8988T (cell line): ENCODE measurements at regions not wholly inside any gene's neighbourhood (a gene's known extent, or its start where the extent isn't known, plus 50 kb on each side); places are given as distances from the start of the nearest gene placed in this dataset.
"Not testable (repeated sequence)": the region's sequence is repeated elsewhere in the genome, so short reads cannot be mapped to it uniquely, and the experiment has no call there.

Experiments used
- DNase-seq: peaks from one replicate; pipeline ENCODE4 v3.0.0; 2011

DNA sequence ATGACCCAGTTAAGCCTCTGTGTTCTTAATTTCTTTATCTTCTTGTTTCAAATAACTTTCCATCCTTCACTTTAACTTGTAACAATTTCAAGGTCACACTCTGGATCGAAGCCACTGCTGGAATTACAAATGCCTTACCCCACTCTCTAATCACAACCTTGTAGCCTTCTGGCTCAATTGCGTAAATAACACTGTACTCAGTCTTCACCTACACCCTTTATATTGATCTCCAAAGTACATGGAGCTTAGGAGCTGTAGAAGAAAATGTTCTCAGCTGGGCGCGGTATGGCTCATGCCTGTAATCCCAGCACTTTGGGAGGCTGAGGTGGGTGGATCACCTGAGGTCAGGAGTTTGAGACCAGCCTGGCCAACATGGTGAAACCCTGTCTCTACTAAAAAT is 164.3 kb upstream of the NPSR1 start:
- DNase-seq = no peak

DNA sequence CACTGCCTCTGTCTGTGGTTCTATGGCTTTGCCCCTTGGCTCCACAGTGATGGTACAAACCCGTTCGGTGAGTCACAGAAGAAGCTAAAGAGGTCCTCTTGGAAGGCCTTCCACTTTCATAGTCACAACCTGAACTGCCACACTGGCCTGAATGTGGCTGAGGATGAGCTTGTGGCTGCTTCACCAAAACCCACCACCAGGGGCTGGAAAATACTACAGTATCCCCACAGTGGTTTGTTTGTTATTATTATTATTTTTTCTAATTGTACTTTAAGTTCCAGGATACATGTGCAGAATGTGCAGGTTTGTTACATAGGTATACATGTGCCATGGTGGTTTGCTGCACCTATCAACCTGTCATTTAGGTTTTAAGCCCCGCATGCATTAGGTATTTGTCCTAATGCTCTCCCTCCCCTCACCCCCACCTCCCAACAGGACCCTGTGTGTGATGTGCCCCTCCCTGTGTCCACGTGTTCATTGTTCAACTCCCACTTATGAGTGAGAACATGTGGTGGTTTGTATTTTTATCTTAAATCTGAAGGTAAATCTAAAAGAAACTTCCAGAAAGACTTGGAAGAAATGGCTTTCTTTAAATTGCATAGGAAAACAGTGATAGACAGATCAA is 160.8 kb upstream of the NPSR1 start:
- no peak for DNase-seq

DNA sequence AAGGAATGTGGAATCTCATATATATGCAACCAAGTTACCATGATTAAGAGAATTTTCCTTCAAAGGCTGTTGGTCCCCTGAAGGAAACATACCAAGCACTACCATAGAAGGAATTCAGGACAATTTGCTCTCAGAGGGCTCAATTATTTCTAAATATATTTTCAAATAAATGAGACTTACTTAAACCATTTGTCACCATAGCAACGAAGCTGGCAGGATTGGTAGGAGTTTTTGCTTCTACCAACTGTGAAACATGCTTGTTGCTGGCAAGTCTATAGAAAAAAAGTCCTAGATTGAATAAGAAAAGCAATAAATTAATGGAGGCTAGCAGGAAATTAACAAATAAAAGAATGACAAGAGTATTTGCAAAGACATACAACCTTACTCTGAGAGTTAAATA is 156.9 kb upstream of the NPSR1 start:
- DNase-seq = no peak

DNA sequence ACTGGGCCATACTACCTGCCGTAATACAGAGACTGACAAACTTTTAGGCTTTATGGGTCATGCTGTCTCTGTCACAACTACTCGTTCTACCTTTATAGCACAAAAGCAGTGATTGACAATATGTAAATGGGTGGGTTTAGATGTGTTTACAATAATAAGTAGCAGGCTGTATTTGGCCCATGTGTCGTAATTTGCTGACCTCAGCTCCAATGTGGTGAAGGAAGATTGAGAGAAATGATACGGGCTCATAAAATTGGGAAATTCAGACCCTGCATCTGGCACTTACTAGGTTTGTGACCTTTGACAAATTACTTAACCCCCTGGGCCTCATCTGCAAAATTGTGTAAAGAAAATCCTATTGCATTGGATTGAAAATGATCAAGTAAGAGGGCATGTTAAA is 150.8 kb upstream of the NPSR1 start:
- no peak for DNase-seq

DNA sequence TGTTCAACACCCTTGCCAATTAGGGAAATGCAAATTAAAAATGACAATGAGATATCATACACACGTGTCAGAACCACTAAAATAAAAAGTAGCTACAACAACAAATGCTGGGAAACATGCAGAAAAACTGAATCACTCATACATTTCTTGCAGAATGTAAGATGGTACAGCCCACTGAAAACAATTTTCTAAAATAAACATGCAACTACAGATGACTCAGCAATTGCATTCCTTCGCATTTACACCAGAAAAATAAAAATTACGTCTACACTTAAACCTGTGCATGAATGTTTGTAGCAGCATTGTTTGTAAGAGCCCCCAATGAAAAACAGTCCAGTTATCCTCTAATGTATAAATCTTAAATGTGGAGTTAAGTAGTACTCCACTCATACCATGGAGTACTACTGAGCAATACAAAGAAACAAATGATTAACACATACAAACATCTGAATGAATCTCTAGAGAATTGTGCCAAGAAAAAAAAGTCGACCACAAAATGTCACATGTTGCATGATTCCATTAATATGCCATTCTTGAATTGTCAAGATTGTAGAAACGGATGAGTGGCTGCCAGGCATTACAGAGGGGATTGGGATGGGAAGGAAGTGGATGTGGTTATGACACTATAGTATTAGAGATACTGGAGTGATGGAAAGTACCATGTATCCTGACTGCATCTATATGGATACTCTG is 134.6 kb upstream of the NPSR1 start:
- no peak for DNase-seq

DNA sequence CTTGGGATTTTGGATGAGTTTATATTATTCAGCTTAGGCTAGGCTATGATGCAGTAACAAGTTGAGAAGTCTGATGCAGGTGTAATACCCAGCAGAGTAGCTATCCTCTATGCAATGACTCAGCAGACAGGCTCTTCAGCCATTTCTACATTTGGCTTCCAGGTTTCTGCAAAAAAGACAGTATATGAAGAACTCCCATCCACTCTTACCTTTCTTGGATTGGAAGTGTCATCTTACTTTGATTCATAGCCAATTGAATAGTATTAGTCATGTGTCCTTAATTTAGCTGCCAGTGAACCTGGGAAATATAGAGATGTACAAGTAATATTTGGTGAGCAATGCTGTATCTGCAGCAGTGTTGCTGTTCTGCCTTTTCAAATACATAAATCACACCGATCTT is 127.8 kb upstream of the NPSR1 start:
- no peak for DNase-seq

DNA sequence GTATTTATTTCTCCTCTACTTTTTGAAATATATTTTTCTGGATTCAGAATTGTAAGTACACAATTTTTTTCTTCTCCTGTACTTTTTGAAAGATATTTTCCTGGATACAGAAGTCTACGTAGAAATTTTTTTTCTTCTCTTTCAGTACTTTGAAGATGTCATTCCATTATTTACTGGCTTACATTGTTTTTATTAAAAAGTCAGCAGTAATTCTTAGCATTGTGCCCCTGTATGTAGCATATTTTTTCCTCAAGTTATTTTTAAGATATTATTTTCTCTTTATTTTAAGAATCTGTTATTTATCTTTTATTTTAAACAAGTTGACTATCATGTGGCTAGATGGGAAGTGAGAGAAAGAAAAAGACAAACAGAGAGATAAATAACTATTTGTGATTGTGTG is 119.0 kb upstream of the NPSR1 start:
- DNase-seq = no peak

DNA sequence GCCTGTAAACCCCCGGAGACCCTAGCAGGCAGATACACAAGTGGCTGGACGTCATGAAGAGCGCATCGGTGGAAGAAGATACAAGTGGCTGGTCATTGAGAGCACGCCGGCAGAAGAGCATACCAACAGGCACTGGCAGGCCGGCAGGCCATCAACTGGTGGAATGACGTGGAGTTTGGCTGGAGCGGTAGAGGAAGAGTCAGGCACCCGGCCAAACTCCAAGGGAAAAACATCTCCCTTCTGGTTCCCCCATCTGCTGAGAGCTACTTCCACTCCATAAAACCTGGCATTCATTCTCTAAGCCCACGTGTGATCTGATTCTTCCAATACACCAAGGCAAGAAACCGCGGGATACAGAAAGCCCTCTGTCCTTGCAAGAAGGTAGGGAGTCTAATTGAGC is 113.4 kb upstream of the NPSR1 start:
- no peak for DNase-seq

DNA sequence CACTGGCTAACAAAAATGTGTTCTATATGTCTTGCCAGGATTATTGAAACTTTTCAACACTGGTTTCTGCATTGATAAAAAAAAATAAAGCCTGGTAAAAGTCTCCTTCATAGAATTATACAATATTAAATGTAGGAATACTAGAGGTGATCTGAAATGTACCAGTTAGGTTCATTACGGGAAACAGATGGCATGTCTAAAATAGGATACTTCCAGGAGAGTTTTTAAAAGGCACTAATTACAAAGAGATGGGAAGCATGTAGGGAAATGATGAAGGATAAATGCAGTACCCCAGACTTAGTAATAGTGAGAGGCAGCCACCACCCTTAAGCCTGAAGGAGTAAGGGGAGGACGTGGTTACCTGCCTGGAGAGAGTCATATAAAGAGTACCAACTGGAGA is 107.0 kb upstream of the NPSR1 start:
- no peak for DNase-seq

DNA sequence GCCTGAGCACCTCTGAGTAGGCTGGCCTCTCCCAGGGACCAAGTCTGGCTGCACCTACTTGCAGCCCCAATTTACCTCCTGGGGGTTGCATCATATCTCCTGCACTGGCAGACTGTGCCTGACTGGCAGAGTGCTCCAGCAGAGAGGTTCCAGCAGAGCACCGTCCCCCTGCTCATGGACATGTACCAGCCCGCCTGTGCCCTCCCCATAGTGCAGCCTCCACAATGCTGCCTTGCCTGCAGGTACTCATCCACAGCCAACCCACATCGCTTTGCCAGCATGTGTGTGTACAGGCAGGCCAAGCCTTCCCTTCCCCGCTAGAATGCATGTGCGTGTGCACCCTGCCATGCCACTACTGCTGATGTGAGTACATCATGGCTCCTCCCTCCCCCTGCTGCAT is 105.5 kb upstream of the NPSR1 start:
- DNase-seq = no peak

DNA sequence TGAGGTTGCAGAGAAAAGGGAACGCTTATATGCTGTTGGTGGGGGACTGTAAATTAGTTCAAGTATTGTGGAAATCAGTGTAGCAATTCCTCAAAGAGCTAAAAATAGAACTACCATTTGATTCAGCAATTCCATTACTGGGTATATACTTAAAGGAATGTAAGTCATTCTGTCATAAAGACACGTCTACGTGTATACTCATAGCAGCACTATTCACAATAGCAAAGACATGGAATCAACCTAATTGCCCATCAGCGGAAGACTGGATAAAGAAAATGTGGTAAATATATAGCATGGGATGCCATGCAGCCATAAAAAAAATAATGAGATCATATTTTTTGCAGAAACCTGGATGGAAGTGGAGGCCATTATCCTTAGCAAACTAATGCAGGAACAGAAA is 100.0 kb upstream of the NPSR1 start:
- DNase-seq = no peak

DNA sequence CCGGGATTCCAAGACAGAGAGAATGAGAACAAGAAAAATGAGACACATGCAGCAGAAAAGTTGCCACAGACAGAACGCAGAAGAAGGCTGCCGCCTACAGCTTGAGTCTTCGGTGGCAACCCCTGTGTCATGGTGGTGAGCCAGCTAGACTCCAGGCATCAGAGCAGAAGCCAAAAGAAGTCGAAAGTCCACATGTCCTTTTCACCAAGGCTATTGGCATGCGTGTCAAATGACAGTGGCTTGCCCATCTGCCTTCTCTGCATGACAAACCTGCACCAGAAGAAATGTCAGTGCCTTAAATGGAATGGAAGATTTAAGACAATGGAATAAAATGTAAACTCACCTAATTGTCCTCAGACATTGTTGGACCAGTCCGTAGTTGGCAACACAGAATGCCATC is 93.9 kb upstream of the NPSR1 start:
- DNase-seq = no peak

DNA sequence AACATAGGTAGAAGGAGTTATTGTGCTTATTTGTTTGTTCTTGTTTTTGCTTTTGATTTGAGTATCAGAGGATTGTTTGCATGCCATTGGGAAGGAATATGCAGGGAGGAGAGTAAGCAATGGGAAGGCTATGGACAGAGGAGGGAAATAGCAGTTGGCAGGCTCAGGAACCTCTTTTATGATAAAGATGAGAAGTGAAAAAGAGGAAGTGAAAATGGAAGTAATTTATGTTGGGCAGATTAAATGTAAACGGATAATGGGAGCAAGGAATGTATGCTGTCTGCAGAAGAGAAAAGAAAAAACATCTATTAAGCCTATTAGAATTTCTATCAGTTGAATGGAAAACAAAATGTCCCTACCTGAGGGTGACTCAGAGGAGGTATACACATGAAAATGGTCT is 90.1 kb upstream of the NPSR1 start:
- DNase-seq = no peak

DNA sequence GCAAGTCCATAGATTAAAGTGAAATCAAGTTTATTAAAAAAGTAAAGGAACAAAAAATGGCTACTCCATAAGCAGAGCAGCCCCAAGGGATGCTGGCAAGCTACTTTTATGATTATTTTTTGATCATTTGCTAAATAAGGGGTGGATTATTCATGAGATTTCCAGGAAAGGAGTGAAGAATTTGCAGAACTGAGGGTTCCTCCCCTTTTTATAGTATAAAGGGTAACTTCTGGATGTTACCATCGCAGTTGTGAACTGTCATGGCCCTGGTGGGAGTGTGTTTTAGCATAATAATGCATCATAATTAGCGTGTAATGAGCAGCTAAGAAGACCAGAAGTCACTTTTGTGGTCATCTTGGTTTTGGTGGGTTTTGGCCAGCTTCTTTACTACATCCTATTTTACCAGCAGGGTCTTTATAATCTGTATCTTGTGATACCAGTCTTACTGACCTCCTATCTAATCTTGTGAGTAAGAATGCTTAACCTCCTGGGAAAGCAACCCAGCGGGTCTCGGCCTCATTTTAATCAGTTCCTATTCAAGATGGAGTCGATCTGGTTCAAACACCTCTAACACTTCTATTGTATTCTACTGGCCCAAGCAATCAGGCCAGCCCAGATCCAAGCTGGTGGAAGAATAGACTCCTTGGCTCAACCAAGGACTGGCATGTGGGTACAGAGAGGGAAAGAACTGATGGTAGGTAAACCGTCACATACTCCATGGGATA is 87.9 kb upstream of the NPSR1 start:
- DNase-seq = no peak

DNA sequence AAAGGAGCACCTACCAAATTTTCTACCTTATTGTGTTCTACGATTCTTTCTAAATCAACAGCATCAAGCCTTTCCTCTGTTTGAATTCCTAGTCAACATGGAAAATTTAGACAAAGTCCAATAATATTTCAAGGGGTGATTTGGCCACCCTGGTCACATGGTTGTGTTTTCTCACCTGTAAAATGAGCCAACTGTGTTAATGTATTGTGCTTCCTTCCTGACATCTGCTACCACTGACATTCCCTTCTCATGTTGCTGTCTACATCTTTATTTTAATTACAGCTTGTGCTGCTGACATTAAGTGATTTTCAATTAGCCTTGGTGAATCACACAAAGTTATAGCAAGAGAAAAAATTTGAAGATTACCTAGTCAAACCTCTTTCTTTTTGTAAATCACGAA is 83.0 kb upstream of the NPSR1 start:
- no peak for DNase-seq

DNA sequence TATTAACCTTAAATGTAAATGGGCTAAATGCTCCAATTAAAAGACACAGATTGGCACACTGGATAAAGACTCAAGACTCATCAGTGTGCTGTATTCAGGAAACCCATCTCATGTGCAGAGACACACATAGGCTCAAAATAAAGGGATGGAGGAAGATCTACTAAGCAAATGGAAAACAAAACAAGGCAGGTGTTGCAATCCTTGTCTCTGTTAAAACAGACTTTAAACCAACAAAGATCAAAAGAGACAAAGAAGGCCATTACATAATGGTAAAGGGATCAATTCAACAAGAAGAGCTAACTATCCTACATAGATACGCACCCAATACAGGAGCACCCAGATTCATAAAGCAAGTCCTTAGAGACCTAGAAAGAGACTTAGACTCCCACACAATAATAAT is 80.1 kb upstream of the NPSR1 start:
- not testable (repeated sequence) for DNase-seq

DNA sequence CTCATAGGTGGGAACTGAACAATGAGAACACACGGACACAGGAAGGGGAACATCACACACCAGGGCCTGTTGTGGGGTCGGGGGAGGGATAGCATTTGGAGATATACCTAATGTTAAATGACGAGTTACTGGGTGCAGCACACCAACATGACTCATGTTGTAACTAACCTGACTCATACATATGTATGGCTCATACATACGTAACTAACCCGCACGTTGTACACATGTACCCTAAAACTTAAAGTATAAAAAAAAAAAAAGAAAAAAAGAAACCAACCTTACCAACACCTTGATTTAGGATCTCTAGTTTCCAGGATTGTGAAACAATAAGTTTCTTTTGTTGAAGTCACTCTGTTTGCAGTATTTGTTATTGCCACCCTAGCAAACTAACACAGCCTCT is 76.3 kb upstream of the NPSR1 start:
- DNase-seq = not testable (repeated sequence)

DNA sequence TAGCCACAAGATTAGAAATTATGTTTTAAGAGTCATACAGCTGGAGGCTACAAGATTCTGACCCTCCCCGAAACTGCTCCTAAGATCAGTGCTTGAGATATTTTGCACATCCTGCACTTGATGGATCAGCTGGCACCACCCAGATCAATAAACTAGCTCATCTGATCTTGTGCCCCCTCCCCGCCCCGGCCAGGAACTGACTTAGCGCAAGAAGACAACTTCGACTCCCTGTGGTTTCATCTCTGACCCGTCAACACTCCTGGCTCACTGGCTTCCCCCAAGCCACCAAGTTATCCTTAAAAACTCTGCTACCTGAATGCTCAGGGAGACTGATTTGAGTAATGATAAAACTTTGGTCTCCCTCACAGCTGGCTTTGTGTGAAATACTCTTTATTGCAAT is 73.5 kb upstream of the NPSR1 start:
- no peak for DNase-seq

DNA sequence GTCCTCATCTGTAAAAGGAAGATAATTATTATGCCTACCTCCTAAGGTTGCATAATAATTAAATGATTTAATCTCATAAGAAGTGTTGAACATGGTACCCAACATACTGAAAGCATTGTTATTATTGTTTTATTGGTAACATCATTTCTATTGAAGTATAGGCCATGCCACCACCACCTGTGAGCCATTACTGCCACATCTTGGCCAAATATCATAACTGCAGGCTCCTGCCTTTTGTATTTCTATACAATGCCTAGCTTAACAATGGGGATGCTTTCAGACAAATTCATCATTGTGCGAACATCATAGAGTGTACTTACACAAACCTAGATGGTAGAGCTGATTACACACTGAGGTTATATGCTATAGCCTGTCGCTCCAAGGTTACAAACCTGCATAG is 61.1 kb upstream of the NPSR1 start:
- no peak for DNase-seq

DNA sequence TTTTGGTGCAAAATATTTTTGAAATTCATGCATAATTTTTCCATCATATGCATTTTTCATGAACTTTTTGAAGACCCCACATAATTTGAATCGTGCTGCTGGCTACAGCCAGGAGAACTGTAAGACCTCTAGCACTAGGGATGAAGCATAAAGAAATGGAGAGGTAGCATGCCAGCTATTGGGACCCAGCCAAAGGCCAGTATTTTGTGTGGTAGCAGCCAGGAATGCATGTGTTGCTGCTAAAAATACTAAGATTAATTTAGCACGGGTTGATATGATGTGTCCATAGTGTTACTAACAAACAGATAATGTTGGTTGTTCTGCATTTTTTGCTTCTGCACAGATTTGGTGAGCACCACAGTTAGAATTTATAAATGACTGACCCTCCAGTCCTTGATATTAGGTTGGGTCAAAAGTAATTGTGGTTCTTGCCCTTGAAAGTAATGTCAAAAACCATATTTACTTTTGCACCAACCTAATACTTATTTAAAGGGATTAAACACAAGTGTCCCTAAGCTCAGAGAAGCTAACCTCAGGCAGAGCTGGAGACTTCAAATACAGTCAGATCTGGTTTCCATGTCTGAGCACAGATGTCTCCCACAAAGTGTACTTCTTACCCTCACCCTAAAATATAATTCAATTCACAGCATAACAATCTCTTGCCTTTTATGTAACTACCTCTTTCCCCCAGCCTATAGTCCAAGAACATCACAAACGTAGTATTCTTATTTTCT is 54.1 kb upstream of the NPSR1 start:
- no peak for DNase-seq
